Lower lobe of right lung (tissue), 2 donors: ENCODE measurements at regions not wholly inside any gene's neighbourhood (a gene's known extent, or its start where the extent isn't known, plus 50 kb on each side); places are given as distances from the start of the nearest gene placed in this dataset. TPM values are rescaled to one million over a fixed set of nuclear protein-coding genes. Genes with fewer than 3 reads are reported as not detected.

Experiments
- ATAC-seq, 2 donors: fragments of 200-7000 bp; cut with Tn5 transposase; one replicate each; pipeline ENCODE4 v1.9.1; 2020 to 2022; ENCODE audit warnings: mild to moderate bottlenecking in 2 of 2, moderate library complexity in 2 of 2
- DNase-seq: peaks from one replicate; pipeline ENCODE4 v3.0.0-alpha.2; 2020
- H3K27ac ChIP-seq: fragments of 200-600 bp; one replicate; pipeline ENCODE4 v1.8.0; 2022
- H3K27me3 ChIP-seq: fragments of 200-600 bp; one replicate; pipeline ENCODE4 v1.8.0; 2022; ENCODE audit warnings: low read depth
- H3K36me3 ChIP-seq: fragments of 200-600 bp; one replicate; pipeline ENCODE4 v1.8.0; 2022; ENCODE audit warnings: mild to moderate bottlenecking
- H3K4me1 ChIP-seq: fragments of 200-600 bp; one replicate; pipeline ENCODE4 v1.8.0; 2022
- H3K4me3 ChIP-seq: fragments of 200-600 bp; one replicate; pipeline ENCODE4 v1.8.0; 2022; ENCODE audit warnings: mild to moderate bottlenecking
- H3K9me3 ChIP-seq: fragments of 200-600 bp; one replicate; pipeline ENCODE4 v1.8.0; 2022
- intact Hi-C: fragments of 100-400 bp; cut with DNase I; formaldehyde crosslinking; loops from one replicate; pipeline ENCODE4 v1.11.0; 2022
- microRNA-seq: library from miRNA; unstranded; fragments of <30 nt; microRNA quantifications from one replicate; pipeline ENCODE4 v1.2.0, GENCODE V29; 2020; ENCODE audit warnings: borderline number of aligned reads
- TF ChIP-seq, protein P1 (sequence below): fragments of 200-600 bp; IDR thresholded peaks from one replicate; pipeline ENCODE4 v1.8.0; 2022; ENCODE audit warnings: antibody characterized with exemption, mild to moderate bottlenecking
- donor health status: DM: no; HTN: yes; CAD: no; lungs with severe emphysema.

DNA sequence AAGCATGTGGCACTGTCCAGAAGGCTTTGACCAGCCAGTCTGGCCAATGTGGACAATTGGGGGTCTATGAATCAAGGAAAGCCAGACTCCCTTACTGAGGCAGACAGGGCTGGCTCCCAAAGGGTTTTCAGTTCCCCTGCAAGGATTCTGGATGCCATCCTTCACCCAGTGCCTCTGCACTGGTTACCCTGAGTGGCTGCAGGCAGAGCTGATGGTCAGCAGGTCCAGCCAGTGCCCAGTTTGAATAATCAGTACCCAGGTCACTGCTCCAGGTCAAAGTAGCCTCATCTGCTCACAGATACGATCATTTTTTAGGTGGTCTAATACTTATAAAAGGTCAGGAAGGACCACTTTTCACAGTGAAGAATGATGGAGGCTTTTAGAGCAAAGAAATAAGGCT lies 52.2 kb upstream of the MAMLD1 start:
- TF ChIP-seq, protein P1, sequence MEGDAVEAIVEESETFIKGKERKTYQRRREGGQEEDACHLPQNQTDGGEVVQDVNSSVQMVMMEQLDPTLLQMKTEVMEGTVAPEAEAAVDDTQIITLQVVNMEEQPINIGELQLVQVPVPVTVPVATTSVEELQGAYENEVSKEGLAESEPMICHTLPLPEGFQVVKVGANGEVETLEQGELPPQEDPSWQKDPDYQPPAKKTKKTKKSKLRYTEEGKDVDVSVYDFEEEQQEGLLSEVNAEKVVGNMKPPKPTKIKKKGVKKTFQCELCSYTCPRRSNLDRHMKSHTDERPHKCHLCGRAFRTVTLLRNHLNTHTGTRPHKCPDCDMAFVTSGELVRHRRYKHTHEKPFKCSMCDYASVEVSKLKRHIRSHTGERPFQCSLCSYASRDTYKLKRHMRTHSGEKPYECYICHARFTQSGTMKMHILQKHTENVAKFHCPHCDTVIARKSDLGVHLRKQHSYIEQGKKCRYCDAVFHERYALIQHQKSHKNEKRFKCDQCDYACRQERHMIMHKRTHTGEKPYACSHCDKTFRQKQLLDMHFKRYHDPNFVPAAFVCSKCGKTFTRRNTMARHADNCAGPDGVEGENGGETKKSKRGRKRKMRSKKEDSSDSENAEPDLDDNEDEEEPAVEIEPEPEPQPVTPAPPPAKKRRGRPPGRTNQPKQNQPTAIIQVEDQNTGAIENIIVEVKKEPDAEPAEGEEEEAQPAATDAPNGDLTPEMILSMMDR, result no peak
- Histone ChIP-seq H3K4me3 (no peak overlapping the region), H3K27me3 (no peaks in the 10 kb centered on the region), H3K36me3 (no peaks in the 10 kb centered on the region), H3K9me3 (no peaks in the 10 kb centered on the region), H3K4me1 (no peaks in the 10 kb centered on the region), H3K27ac (no peak overlapping the region)
- DNase-seq (no peak), ATAC-seq (no peak)
- intact Hi-C loops, result no loop called here

DNA sequence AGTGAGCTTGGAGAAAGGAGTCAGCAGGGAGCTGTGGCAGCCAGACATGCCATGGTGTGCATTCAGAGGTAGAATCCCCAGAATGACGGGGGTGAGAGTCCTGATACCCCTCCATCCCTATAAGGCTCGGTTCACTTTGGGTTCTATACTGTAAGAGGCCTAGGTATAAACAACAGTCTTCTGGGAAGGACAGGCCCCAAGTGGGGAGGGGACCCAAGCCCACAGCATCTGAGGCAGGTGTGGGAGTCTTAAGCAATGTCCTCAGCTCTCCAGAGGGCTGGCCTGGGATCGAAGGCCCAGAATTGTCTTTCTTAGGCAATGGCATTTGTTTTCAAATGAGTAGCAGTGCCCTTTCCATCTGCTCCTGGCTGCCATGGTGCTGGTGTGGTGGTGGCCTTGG lies 50.2 kb upstream of the MAMLD1 start:
- DNase-seq, result no peak
- Histone ChIP-seq H3K36me3 (no peaks in the 10 kb centered on the region), H3K9me3 (no peaks in the 10 kb centered on the region), H3K4me1 (no peaks in the 10 kb centered on the region), H3K27me3 (no peaks in the 10 kb centered on the region), H3K27ac (no peak overlapping the region), H3K4me3 (no peak overlapping the region)
- ATAC-seq, result no peak
- intact Hi-C loops, result no loop called here
- TF ChIP-seq, protein P1, result no peak

Small RNA genes lying in the stretch of these regions (microRNA-seq; reads per million reads assigned to microRNA genes)
- not detected for gene MIR2114
